Fibroblast of mammary gland (primary cell): ENCODE measurements at regions not wholly inside any gene's neighbourhood (a gene's known extent, or its start where the extent isn't known, plus 50 kb on each side); places are given as distances from the start of the nearest gene placed in this dataset.

ENCODE experiments used
- DNase-seq: peaks from one replicate; pipeline ENCODE4 v3.0.0-alpha.2; 2010; ENCODE audit warnings: low read depth
- H3K4me3 ChIP-seq: 2 replicates; pipeline ENCODE4 v1.5.1; 2011; ENCODE audit warnings: low read depth, mild to moderate bottlenecking, low read length, moderate library complexity; ENCODE audit not compliant: control insufficient read depth
- CTCF ChIP-seq: conservative IDR thresholded peaks from 2 replicates; pipeline ENCODE4 v1.5.1; 2011; ENCODE audit warnings: low read depth, low read length, inconsistent platforms; ENCODE audit not compliant: control insufficient read depth, insufficient read depth

- no peak for DNase-seq
- no peak for TF ChIP-seq CTCF
- H3K4me3 ChIP-seq = no peak overlapping the region
Observed at GRCh38 chr6:91664327-91664959, 1077.6 kb upstream of the MAP3K7 start.

- no peak for DNase-seq
- TF ChIP-seq CTCF = no peak
- H3K4me3 ChIP-seq = no peak overlapping the region
Observed at GRCh38 chr6:91660893-91661292, 1074.0 kb upstream of the MAP3K7 start.

- no peak for DNase-seq
Observed at GRCh38 chr6:91659891-91660290, 1073.0 kb upstream of the MAP3K7 start.

GRCh38 chr6:91654793-91655192 lies 1067.9 kb upstream of the MAP3K7 start:
- no peak for TF ChIP-seq CTCF
- DNase-seq = no peak
- H3K4me3 ChIP-seq = no peak overlapping the region

More at GRCh38 chr6:91659891-91660290, 1073.0 kb upstream of the MAP3K7 start:
- no peak overlapping the region for H3K4me3 ChIP-seq
- TF ChIP-seq CTCF = no peak

GRCh38 chr6:91654357-91654756 lies 1067.5 kb upstream of the MAP3K7 start:
- no peak for TF ChIP-seq CTCF
- H3K4me3 ChIP-seq = no peak overlapping the region

GRCh38 chr6:91653895-91654294 lies 1067.0 kb upstream of the MAP3K7 start:
- no peak for DNase-seq
- H3K4me3 ChIP-seq = no peak overlapping the region
- no peak for TF ChIP-seq CTCF

More at GRCh38 chr6:91654357-91654756, 1067.5 kb upstream of the MAP3K7 start:
- no peak for DNase-seq
